HFFc6 (cell line): ENCODE measurements at regions not wholly inside any gene's neighbourhood (a gene's known extent, or its start where the extent isn't known, plus 50 kb on each side); places are given as distances from the start of the nearest gene placed in this dataset.
"Not testable (repeated sequence)": the region's sequence is repeated elsewhere in the genome, so short reads cannot be mapped to it uniquely, and the experiment has no call there.

Experiments
- DNase-seq: peaks from one replicate; pipeline ENCODE4 v3.0.0-alpha.2; 2018
- H3K27ac Mint-ChIP-seq: 2 replicates; pipeline ENCODE4 v1.8.0; 2020; ENCODE audit warnings: mild to moderate bottlenecking, mixed read lengths
- H3K27me3 Mint-ChIP-seq: 2 replicates; pipeline ENCODE4 v1.8.0; 2021; ENCODE audit warnings: mild to moderate bottlenecking, moderate library complexity, mixed read lengths; ENCODE audit not compliant: insufficient read depth
- H3K36me3 Mint-ChIP-seq: 2 replicates; pipeline ENCODE4 v1.8.0; 2021; ENCODE audit warnings: low read depth, mixed read lengths
- H3K4me1 Mint-ChIP-seq: 2 replicates; pipeline ENCODE4 v1.8.0; 2020; ENCODE audit warnings: low read depth, mixed read lengths
- H3K4me3 Mint-ChIP-seq: 2 replicates; pipeline ENCODE4 v1.8.0; 2020; ENCODE audit warnings: mild to moderate bottlenecking, moderate library complexity, mixed read lengths
- H3K9me3 Mint-ChIP-seq: 2 replicates; pipeline ENCODE4 v1.8.0; 2020; ENCODE audit warnings: mild to moderate bottlenecking, mixed read lengths
- CTCF ChIP-seq: fragments of 200-600 bp; sonication (generic); IDR thresholded peaks from 2 replicates; pipeline ENCODE4 v1.5.0; 2021; ENCODE audit warnings: antibody characterized with exemption, mild to moderate bottlenecking

GRCh38 chr14:21822109-21822508 lies 148.5 kb upstream of the OR4E1 start:
- Mint-ChIP-seq H3K9me3 (peaks cover 52% of the 10 kb centered on the region), H3K27me3 (no peaks in the 10 kb centered on the region), H3K27ac (no peak overlapping the region), H3K4me1 (no peaks in the 10 kb centered on the region), H3K36me3 (peaks cover 4% of the 10 kb centered on the region; the same call in 1 of the 2 replicates), H3K4me3 (no peak overlapping the region)
- DNase-seq, result no peak
- TF ChIP-seq CTCF, result no peak

GRCh38 chr14:21820631-21821030 lies 147.0 kb upstream of the OR4E1 start:
- peaks cover 56% of the 10 kb centered on the region for H3K9me3 Mint-ChIP-seq
- H3K27ac Mint-ChIP-seq, result no peak overlapping the region
- H3K27me3 Mint-ChIP-seq, result no peaks in the 10 kb centered on the region
- TF ChIP-seq CTCF, result no peak
- H3K4me3 Mint-ChIP-seq, result no peak overlapping the region
- DNase-seq, result no peak
- H3K36me3 Mint-ChIP-seq, result no peaks in the 10 kb centered on the region
- H3K4me1 Mint-ChIP-seq, result no peaks in the 10 kb centered on the region

- not testable (repeated sequence) for H3K27ac Mint-ChIP-seq, H3K36me3 Mint-ChIP-seq, DNase-seq, H3K4me3 Mint-ChIP-seq, H3K4me1 Mint-ChIP-seq, H3K27me3 Mint-ChIP-seq
- peaks cover 54% of the 10 kb centered on the region for H3K9me3 Mint-ChIP-seq
Measured at GRCh38 chr14:21819891-21820290, 146.3 kb upstream of the OR4E1 start.

GRCh38 chr14:21817010-21817409 lies 143.4 kb upstream of the OR4E1 start:
- not testable (repeated sequence) for H3K4me3 Mint-ChIP-seq, H3K4me1 Mint-ChIP-seq, H3K36me3 Mint-ChIP-seq, DNase-seq, H3K27ac Mint-ChIP-seq, H3K27me3 Mint-ChIP-seq
- H3K9me3 Mint-ChIP-seq, result peaks cover 61% of the 10 kb centered on the region

GRCh38 chr14:21807975-21808374 lies 134.4 kb upstream of the OR4E1 start:
- Mint-ChIP-seq H3K9me3 (peaks cover 53% of the 10 kb centered on the region), H3K36me3 (peaks cover 6% of the 10 kb centered on the region; the same call in 1 of the 2 replicates), H3K27me3 (no peaks in the 10 kb centered on the region), H3K4me3 (no peak overlapping the region), H3K27ac (no peak overlapping the region), H3K4me1 (no peaks in the 10 kb centered on the region)
- TF ChIP-seq CTCF, result no peak
- no peak for DNase-seq

- H3K4me1 Mint-ChIP-seq, result no peaks in the 10 kb centered on the region
- peaks cover 43% of the 10 kb centered on the region for H3K9me3 Mint-ChIP-seq
- no peak overlapping the region for H3K4me3 Mint-ChIP-seq
- H3K27ac Mint-ChIP-seq, result no peak overlapping the region
- H3K27me3 Mint-ChIP-seq, result no peaks in the 10 kb centered on the region
- peaks cover 6% of the 10 kb centered on the region; the same call in 1 of the 2 replicates for H3K36me3 Mint-ChIP-seq
- no peak for TF ChIP-seq CTCF
- DNase-seq, result no peak
Measured at GRCh38 chr14:21804981-21805380, 131.4 kb upstream of the OR4E1 start.

GRCh38 chr14:21802441-21802840 lies 128.8 kb upstream of the OR4E1 start:
- Mint-ChIP-seq H3K27ac (no peak overlapping the region), H3K9me3 (peaks cover 33% of the 10 kb centered on the region), H3K36me3 (peaks cover 6% of the 10 kb centered on the region; the same call in 1 of the 2 replicates), H3K4me3 (no peak overlapping the region), H3K27me3 (no peaks in the 10 kb centered on the region), H3K4me1 (no peaks in the 10 kb centered on the region)
- no peak for TF ChIP-seq CTCF
- no peak for DNase-seq
